ENCODE measurements at regions not wholly inside any gene's neighbourhood (a gene's known extent, or its start where the extent isn't known, plus 50 kb on each side); places are given as distances from the start of the nearest gene placed in this dataset.

DNA sequence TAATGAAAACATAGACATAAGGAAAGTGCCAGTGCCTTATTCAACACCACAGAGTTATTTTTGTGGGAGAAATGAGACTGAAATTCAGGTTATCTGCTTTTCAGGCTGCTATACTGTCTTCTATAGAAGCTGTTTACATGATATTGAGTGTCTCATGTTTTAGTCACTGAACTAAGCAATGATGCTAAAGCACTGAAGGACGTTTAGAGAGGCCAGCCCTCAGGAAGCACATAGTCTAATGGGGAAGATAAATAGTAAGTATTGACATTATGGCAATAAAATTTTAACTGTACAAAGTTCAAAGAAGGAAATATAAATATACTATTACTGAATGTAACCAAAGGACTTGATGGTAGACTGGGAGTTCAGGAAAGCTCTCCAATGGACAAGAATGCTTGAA lies 186.4 kb upstream of the ZC3H15 start:
- H3K27me3 ChIP-seq, result no peaks in the 10 kb centered on the region
- no peak overlapping the region for H3K27ac ChIP-seq
- 42 to 60% methylated on average over 1 of the region's 1 CpG for whole genome bisulfite sequencing, 2 donors
- H3K4me1 ChIP-seq, result no peaks in the 10 kb centered on the region
- H3K36me3 ChIP-seq, result no peaks in the 10 kb centered on the region
- DNase-seq (ENCODE audit: low spot score in 2 of 2), result no peak
- H3K4me3 ChIP-seq, result no peak overlapping the region
- TF ChIP-seq POLR2A (IDR thresholded peaks at IDR 0.05), result no peak
- TF ChIP-seq, protein P1, sequence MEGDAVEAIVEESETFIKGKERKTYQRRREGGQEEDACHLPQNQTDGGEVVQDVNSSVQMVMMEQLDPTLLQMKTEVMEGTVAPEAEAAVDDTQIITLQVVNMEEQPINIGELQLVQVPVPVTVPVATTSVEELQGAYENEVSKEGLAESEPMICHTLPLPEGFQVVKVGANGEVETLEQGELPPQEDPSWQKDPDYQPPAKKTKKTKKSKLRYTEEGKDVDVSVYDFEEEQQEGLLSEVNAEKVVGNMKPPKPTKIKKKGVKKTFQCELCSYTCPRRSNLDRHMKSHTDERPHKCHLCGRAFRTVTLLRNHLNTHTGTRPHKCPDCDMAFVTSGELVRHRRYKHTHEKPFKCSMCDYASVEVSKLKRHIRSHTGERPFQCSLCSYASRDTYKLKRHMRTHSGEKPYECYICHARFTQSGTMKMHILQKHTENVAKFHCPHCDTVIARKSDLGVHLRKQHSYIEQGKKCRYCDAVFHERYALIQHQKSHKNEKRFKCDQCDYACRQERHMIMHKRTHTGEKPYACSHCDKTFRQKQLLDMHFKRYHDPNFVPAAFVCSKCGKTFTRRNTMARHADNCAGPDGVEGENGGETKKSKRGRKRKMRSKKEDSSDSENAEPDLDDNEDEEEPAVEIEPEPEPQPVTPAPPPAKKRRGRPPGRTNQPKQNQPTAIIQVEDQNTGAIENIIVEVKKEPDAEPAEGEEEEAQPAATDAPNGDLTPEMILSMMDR (IDR thresholded peaks at IDR 0.05), result no peak
- TF ChIP-seq EP300 (IDR thresholded peaks at IDR 0.05), result no peak
- no peaks in the 10 kb centered on the region for H3K9me3 ChIP-seq

DNA sequence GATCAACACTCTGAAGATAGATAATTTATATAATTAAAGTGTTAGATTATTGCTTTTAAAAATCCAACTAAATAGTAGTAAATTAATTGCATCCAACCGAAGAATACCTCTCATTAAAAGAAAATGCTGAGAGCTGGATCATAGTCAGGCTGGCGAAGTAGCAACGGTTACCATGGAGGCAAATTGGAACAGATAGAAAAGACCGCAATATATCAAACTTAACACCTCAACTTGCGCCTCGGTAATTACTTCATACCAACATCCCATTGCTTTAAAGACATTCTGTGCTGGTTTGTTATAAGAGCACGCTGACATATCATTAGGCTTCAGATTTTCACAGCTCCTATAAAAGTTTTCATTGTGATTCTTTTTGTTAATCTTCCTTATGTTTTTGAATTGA lies 183.8 kb upstream of the ZC3H15 start:
- Histone ChIP-seq H3K9me3 (no peaks in the 10 kb centered on the region), H3K36me3 (no peaks in the 10 kb centered on the region), H3K4me1 (no peaks in the 10 kb centered on the region), H3K27ac (no peak overlapping the region), H3K27me3 (no peaks in the 10 kb centered on the region), H3K4me3 (no peak overlapping the region)
- DNase-seq (ENCODE audit: low spot score in 2 of 2), result no peak
- TF ChIP-seq POLR2A (IDR thresholded peaks at IDR 0.05) (no peak), EP300 (IDR thresholded peaks at IDR 0.05) (no peak)
- TF ChIP-seq, protein P1 (IDR thresholded peaks at IDR 0.05), result no peak
- WGBS, 2 donors, result 75 to 81% methylated on average over 7 of the region's 7 CpGs

DNA sequence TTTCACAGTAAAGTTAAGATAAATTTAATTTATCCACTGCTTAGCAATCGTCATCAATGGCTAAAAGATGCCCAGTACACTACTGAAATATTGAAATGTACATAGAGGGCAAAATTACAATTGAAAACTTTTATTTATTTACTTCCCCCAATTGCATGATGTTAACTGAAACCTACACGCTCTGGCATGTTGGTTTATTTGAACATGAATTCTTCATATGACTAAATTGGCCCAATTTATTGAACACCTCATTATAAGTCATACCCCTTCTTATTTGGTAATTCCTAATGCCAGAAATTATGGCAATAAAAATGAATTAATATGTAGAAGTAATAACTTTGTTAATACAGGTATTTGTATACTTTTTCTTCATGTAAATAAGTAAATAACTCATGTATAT lies 183.0 kb upstream of the ZC3H15 start:
- Histone ChIP-seq H3K27me3 (no peaks in the 10 kb centered on the region), H3K4me3 (no peak overlapping the region), H3K27ac (no peak overlapping the region), H3K9me3 (no peaks in the 10 kb centered on the region), H3K36me3 (no peaks in the 10 kb centered on the region), H3K4me1 (no peaks in the 10 kb centered on the region)
- TF ChIP-seq EP300 (IDR thresholded peaks at IDR 0.05) (no peak), POLR2A (IDR thresholded peaks at IDR 0.05) (no peak)
- TF ChIP-seq, protein P1 (IDR thresholded peaks at IDR 0.05), result no peak
- WGBS, 2 donors, result 89% methylated on average over 2 of the region's 2 CpGs
- no peak for DNase-seq (ENCODE audit: low spot score in 2 of 2)

DNA sequence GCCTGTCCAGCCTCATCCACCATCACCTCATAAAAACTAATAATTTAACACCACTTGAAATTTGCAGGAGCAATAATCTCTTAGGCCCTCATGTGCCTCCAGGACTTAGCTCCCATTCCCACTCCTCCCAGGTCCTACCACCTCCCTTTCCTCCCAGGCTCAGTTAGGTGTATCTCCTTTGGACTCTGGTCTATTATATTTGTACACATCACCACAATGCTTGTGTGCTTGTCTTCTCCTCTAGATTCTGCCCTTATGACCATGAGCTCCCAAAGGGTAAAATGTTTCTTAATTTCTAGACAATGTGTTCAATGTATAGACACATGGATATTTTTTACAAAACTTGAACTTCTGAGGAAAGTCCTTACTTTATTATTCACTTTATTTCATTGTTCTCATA lies 182.0 kb upstream of the ZC3H15 start:
- DNase-seq (ENCODE audit: low spot score in 2 of 2), result no peak

DNA sequence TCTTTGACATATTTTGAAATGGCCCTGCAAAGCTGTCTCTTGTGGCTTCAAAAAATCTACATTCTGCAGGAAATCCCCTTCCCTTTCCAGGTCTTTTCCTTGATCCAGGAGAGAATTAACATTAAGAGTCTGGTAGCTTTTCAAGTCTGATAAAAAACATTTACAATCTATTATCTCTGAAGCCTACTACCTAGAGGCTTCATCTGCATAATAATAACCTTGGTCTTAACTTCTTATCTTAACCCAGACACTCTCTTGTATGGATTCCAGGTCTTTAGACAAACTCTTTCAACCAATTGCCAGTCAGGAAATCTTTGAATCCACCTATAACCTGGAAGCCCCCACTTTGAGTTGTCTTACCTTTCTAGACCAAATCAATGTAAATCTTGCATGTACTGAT lies 179.3 kb upstream of the ZC3H15 start:
- no peak overlapping the region for H3K4me3 ChIP-seq
- peaks cover 0 to 17% (median 0%) of the 10 kb centered on the region in 3 donors for H3K36me3 ChIP-seq
- no peaks in the 10 kb centered on the region for H3K27me3 ChIP-seq
- H3K9me3 ChIP-seq, result peaks cover 0 to 11% (median 2%) of the 10 kb centered on the region in 4 donors
- TF ChIP-seq, protein P1 (IDR thresholded peaks at IDR 0.05), result no peak
- TF ChIP-seq EP300 (IDR thresholded peaks at IDR 0.05) (no peak), POLR2A (IDR thresholded peaks at IDR 0.05) (no peak)
- H3K27ac ChIP-seq, result no peak overlapping the region
- no peaks in the 10 kb centered on the region for H3K4me1 ChIP-seq
- no peak for DNase-seq (ENCODE audit: low spot score in 2 of 2)

More for the DNA sequence above, 182.0 kb upstream of the ZC3H15 start:
- Histone ChIP-seq H3K27me3 (no peaks in the 10 kb centered on the region), H3K36me3 (no peaks in the 10 kb centered on the region), H3K27ac (no peak overlapping the region), H3K9me3 (no peaks in the 10 kb centered on the region), H3K4me1 (no peaks in the 10 kb centered on the region), H3K4me3 (no peak overlapping the region)
- TF ChIP-seq POLR2A (IDR thresholded peaks at IDR 0.05), result no peak
- no peak for TF ChIP-seq EP300 (IDR thresholded peaks at IDR 0.05)
- TF ChIP-seq, protein P1 (IDR thresholded peaks at IDR 0.05), result no peak
